RKO (cell line): ENCODE measurements at regions not wholly inside any gene's neighbourhood (a gene's known extent, or its start where the extent isn't known, plus 50 kb on each side); places are given as distances from the start of the nearest gene placed in this dataset.
A peak's percentile ranks its signal among the peaks of the same experiment; 100 is the strongest.

Experiments
- DNase-seq: peaks from one replicate; pipeline ENCODE4 v3.0.0-alpha.2; 2016; ENCODE audit warnings: low spot score

DNA sequence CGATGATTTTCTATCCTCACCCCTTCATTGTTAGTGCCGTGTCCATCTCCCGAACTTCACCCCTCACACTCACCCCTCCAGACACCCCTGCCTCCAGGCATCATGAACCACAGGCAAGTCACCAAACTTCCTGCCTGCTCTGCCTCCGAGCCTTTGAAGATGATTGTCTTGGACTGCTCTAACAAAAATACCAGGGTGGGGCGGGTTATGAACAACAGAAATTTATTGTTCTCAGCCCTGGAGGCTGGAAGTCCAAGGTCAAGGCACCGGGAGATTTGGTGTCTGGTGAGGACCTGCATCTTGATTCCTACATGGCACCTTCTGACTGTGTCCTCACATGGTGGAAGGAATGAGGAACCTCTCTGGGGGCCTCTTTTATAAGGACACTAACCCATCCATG, 1508.3 kb downstream of the TBC1D22A start:
- no peak for DNase-seq

DNA sequence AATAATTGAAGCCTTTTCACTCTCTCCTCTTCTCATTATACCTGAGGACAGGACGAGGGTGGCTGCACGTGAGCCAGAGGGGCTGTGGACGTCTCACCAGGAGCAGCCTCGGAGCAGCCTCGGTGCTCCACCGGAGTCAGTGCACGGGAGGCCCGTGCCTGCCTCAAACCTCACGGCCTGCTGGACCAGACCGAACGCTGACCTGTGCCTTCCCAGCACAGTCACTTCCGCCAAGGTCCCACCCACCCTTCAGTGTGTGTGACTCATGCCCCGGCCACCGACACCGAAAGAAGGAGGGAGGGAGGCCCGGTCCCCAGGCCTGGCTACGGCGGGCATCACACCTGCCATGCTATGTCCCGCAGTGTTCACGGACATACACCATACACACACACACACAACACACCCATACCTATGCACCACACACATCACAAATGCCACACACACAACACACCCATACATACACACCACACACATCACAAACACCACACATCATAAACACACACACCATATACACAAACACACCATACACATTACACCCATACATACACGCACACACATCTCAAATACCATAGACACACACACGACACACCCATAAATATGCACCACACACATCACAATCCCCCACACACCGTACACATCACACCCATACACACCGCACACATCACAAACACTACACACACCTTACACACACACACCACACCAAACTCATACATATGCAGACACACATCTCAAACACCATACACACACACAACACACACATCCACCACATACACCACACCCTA, 1506.5 kb downstream of the TBC1D22A start:
- DNase-seq, result peak; percentile 4

DNA sequence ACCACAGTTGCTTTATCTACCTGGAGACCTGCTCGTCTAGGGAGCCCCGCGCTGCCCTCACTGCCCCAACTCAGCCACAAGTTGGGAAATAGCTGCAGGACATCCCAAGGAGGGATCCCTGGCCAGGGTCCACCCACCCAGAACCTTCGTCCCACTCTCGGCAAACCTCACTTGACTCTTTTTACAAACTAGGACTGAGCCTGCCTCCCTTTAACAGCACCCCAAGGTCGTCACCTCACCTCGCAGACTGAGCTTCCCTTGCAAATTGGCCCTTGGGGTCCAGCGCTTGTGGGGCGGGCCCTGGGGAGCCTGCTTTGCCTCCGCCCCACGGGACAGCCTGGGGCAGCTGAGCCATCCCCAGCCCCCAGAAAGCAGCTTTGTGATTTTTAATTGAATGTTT, 1505.8 kb downstream of the TBC1D22A start:
- DNase-seq, result no peak

DNA sequence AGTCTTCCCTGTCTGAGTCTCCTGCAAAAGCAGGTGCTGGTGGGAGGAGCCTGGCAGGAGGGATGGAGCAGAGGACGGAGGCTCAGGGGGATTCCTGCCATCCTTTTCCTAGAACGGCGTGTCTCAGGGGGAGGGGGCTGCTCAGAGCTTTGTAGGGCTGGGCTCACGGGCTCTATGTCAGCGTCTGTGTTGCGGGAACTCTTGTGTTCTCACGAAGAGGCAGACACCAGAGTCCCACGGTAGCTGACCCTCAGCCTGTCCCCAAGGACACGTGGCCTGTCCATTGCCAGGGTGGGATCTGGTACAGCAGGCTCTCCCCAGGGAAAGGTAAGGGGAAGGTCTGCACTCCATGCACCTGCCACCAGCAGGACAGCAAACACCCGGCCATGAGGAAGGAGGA, 1505.2 kb downstream of the TBC1D22A start:
- DNase-seq, result no peak

DNA sequence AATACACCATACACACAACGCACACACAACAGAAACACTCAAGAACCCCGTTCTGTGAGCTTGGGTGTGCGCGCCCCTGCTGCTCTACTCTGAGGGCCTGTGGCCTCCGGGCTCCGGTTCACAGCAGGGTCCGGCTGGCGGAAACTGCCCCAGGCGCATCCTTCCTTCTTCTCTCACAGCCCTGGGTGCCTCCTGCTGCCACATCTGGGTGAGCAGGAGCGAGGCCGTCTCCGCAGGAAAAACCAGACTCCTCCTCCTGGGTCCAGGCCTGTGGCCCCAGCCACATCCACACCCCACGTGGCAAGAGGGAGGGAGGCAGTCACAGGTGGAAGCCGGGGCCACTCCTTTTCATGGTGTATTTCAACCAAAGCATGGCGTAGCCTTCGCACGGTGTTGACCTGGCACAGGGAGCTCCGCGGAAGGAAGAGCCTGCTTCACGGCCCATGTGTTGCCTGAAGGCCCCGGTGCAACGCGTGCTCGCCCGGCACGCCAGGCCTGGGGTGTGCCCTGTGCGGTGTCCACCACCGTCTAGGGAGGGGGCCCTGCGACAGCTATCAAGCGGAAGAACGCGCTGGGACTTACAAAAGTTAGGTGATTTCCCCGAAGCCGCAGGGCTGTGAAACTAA, 1502.7 kb downstream of the TBC1D22A start:
- no peak for DNase-seq

DNA sequence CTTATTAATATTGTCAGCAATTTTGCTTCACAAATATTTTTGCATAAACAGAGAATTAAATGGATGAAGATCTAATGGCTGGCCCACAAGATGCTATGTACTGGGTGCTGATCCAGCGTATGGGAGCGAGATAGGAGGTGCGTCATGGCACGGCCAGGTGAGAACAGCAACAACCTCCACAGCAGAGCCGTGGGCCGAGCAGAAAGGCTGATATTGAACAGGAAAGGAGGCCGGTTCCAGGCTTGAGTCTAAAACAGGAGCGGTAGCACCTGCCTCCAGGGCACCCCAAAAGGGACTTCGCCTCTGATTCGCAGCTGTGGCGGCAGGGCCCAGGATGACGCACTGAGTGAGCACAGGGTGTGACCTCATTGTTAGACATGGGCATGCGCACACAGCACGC, 1502.1 kb downstream of the TBC1D22A start:
- no peak for DNase-seq

DNA sequence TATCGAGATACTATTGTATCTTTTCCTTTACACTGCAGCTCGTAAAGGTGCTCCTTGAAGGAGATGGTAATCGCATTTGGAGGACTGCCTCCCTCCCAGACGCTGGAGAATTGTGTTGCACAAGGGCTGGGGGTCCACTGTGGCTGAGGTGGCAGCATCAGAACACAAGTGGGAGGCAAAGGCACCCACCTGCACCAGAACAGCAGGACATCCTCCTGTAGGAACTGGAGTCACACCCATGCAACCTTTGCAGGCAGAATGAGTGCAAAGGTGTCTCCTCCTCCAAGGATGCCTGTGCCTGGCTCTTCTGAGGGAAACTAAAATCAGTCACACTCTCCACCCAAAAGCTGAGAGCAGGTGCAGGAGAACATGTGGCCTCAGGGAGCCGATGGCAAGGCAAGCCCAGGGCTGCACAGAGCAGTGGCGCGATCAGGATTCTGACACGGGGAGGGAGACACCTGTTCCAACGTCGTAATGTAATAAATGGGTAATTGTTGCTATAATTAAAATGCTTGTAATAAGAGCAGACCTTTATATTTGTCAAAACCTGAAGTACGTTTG, 1501.4 kb downstream of the TBC1D22A start:
- no peak for DNase-seq

DNA sequence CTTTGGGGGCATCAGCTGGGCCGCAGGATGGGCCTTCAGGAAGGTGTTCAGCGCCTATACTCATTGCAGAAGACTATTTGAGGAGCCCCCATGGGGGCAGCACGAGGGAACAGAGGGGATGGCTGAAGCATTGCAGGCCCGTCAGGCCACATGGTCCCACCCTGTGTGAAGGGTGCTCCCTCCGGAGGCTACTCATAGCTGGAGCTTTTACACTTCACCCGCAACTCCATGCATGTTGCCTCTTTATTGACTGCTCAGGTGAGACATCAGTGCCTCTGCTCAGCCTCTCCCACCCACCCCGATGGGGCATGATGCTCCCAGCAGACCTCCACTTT, 1500.9 kb downstream of the TBC1D22A start:
- no peak for DNase-seq

DNA sequence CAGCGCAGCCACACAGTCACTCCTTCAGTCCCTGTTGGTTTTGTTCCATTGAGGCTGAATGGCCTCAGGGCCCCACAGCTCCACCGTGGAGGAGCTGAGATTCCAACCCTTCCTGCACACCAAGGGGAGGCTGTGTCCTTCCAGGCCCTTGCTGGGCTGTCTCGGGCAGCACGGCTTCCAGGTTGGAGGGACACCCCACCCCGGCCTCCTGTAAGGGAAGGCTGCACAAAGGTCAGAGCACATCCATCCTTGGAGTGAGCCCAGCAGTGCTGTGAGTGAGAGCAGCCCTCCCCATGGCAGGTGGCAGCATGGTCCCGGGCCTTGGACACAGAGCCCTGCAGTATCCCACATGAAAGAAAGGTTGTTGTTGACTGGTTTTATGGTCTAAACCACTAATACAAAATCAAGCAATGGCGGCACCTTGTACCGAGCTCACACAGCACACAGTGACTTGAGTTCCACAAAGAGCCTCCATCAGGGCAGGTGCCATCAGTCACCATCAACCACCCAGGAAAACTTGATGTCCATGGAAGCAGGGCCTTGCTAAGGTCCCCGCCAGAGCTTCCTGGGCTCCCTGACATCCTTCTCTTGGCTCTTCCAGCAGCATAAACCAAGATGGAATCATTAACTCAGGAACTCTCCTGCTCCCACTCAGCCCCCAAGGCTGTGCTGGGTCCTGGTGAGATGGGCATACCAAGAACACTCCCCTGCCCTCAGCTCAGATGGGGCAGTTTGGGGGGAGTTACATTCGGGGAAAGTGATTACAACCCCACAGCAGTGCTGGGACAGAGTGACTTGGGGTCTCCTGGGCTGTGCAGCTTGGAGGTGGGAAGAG, 1500.4 kb downstream of the TBC1D22A start:
- no peak for DNase-seq

DNA sequence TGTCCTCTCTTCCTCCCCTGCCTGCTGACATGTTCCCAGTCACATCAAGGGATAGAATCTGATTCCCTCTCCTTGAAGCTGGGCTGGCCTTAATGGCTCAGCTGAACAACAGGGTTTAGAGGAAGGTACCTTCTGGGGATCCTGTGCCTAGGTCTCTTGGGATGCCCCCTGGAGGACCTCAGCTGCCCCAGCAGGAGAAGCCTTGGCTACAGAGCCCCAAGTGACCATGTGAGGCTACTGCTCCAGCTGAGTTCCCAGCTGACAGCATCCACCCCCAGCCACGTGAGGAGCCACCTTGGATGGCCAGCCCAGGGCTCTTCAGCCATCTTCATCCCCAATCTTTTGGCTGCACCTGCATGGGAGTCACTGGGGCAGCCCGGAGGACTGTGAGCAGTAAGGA, 1499.3 kb downstream of the TBC1D22A start:
- no peak for DNase-seq

DNA sequence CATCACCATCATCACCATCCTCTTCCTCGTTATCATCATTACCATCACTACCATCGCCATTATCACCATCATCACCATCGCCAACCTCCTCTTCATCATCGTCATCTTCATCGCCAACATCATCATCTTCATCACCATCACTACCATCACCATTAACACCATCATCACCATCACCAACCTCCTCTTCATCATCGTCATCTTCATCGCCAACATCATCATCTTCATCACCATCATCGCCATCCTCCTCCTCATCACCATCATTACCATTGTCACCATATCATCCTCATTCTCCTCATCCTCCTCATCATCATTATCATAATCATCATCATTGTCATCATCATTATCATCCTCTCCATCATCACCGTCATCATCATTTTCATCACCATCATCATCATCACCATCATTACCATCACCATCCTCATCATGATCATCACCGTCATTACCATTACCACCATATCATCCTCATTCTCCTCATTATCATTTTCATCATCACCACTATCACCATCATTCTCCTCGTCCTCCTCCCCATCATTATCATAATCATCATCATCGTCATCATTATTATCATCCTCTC, 1498.7 kb downstream of the TBC1D22A start:
- DNase-seq, result no peak

DNA sequence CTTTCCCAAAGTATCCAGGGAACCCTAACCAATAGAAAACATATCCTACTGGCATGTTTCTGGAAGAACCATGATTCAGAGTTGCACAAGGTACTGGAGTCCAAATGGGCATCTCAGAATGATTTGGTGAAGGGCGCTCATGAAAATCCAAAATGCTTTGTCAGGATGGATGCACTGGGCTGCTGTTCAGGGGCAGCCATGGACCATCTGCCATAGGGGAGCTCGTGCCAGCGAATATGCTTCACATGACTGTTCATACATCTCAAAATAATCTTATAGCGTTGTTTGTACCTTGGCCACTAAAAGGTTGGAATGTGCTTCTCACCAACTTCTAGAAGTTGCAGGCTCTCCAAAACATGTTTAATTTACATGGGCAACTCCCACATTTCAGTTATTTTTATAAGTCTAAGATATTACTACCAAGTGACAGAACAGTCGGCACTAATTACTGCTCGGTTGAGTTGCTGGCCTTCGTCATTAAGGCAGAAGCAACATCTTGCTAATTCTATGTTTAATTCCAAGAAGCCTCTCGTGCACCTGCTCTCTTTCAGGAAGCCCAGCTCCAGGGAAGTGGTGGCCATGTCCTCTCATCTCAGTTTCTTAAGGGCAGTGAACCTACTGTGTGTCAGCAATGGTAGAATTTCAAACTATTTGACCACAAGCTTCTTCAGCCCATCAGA, 1497.7 kb downstream of the TBC1D22A start:
- no peak for DNase-seq

DNA sequence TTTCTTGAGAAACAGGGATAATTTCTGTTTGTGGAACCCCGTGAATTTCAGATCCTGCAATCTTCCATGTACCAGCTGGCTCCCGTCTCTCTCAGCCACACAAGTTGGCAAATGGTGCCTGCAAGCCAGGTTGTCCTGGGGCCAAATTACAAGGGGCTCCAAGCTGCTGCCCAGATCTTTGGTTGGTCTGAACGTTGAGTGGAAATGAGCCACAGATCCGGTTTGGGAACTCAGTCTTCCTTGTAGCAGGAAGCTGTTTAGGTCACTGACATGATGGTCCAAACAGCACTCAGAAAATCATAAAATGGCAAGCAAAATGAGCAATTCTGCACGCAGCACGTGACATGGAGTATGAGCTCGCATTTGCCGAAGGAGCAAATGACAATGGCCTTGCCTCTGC, 1496.4 kb downstream of the TBC1D22A start:
- DNase-seq, result no peak

DNA sequence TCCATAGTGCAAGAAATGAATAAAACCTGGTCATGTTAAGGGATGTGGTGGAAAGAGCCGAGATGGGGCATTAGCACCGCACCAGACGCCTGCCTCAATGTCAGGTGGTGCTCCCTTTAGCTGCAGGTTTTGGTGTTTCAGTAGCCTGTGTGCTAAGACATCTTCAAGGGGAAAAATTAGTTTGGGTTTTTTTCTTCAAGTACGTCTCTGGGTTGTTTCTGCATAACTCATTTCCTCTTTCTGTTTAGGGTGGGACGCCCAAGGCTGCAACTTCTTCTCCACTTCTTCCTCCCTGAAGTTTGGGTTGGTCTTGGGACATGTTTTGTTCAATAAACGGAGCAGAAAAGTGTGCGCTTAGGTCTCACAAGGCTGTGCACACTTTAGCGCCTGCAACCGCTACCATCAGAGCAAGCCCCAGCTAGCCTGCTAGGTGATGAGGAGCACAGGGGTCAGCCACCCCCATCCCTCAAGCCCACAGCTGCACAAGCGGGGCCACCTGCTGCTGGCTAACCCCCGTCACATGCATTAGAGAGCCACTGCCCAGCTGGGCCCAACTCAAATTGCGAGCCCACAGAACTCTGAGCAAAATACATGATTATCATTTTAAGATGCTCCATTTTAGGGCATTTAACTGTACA, 1495.7 kb downstream of the TBC1D22A start:
- DNase-seq, result no peak

DNA sequence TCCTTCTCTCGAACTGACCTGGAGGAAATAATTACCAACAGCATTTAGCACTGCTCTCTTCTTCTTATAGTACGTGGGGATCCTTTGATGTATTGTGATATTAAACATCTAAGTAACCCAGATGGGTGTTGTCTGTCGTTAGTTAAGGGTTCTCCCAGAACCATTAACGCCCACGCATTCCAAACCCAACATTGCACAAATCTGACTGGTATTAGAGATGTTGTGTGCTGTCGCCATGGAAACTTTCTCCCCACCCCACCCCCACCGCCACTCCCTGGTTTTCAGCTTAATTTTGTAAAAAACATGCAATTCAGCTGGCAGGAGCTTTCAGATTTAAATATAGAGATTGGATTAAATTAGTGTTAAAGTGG, 1495.2 kb downstream of the TBC1D22A start:
- no peak for DNase-seq

DNA sequence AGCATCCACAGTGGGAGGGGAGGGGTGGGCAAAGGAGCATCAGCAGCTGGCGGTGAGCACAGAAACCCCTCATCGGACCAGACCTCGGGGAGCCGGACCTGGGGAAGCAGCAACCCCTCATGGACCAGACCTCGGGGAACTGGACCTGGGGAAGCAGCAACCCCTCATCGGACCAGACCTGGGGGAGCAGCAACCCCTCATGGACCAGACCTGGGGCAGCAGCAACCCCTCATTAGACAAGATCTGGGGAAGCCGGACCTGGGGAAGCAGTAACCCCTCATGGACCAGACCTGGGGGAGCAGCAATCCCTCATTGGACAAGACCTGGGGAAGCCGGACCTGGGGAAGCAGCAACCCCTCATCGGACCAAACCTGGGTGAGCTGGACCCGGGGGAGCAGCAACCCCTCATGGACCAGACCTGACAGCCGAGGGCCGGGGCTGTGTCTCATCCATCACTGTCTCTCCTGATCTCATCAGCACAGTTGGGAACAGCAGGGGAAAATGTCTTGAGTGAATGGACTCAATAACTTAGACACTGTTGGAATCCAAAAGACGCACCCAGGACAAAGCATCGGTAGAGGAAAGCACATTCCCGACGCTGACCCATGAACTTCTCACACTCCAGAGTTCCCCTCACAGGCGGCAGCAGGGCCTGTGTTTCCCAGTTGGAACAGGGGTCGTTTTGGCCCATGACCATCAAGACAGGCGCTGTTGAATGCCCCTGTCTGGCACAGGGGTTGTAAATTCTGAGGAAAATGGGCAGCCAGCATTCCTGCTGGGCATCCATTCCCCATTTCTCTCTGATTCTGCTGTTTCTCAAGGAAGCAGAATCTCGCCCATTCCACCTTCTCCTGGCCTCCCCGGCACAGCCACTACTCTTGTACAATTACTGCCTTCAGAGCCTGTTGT, 1494.6 kb downstream of the TBC1D22A start:
- DNase-seq, result no peak

DNA sequence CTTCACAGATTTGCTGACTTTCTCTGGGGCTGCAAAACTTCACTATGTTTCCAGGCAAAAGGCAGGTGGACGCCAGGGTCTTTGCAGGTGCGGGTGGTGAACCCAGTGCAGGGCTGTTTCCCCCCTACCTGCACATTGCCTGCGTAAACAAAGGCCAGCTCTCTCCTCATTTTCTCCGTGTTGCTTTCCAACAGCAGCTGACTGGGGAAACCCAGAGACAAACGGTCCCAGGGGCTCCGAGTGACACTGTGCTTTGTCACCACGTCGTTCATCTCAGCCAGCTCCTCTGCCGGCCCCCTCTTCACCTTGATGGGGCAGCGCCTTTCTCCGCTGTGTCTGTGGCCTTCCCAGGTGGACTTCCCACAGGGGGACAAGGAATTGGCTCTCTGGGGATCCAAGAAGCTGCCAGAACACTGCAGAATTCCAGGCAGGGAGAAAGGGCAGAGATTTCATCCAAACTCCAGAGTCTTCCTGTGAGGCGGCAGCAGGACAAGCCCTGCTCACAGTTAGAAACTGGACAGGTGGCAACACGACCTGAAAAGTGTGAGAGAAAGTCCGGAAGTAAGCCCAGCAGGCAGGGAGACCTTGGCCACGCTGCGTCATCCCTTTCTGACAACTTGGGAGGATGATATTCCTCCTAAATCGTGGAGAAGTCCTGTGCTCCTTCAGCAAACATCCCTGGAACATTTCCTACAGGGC, 1493.7 kb downstream of the TBC1D22A start:
- DNase-seq, result no peak

DNA sequence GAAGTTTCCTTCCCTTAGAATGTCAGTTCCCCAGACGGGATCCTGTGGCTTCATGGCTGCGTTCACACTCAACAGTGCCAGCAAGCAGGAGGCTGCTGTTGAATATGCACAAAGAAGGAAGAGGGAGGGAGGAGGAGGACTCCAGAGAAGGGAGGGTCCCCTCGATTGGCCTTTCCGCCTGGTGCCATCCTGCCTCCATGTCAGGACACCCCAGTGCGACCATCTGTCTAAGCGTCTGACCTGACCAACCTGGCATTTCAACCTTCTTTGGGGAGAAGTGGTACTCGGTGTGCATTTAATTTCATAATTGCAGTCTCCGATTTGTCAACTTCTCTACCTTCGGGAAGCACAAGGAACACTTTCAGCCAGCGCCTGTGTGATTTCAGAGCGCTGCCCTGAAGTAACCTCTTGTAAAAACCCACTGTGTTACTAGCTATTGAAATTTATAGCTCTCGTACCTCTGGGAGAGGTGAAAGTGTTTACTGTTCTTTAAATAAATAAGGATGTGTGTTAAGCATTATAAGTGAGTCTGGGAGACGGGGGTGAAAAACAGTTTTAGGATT, 1491.9 kb downstream of the TBC1D22A start:
- no peak for DNase-seq

DNA sequence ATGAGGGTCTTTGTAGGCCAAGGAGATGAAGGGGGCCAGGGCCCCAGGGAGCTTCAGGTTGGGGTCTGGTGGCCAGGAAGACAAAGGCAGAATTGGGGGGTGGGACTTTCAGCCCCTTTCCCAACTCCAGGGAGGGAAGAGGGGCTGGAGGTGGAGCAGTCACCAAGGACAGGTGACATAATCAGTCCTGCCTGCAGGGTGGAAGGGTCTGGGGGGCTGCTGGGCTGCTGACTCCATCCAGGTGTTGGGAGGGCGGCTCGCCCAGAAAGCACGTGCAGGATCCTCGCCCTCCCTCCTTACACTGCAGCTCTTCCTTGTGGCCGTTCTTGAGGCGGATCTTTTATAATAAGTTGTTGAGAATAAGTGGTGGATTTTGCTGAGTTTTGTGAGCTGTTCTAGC, 1491.1 kb downstream of the TBC1D22A start:
- DNase-seq, result no peak
